H9 (cell line): ENCODE measurements at regions not wholly inside any gene's neighbourhood (a gene's known extent, or its start where the extent isn't known, plus 50 kb on each side); places are given as distances from the start of the nearest gene placed in this dataset.

ENCODE experiments used
- DNase-seq: peaks from one replicate; pipeline ENCODE4 v3.0.0-alpha.2; 2017
- H2AFZ ChIP-seq: one replicate; pipeline ENCODE4 v1.6.1; 2013; ENCODE audit warnings: mild to moderate bottlenecking, low read length, control low read depth, moderate library complexity
- H2AK5ac ChIP-seq: 2 replicates; pipeline ENCODE4 v1.6.1; 2013; ENCODE audit warnings: low read length, control low read depth, mixed read lengths; ENCODE audit not compliant: insufficient read length
- H2BK120ac ChIP-seq: one replicate; pipeline ENCODE4 v1.6.1; 2013; ENCODE audit warnings: low read depth, mild to moderate bottlenecking, low read length, control low read depth, inconsistent platforms; ENCODE audit not compliant: poor library complexity, severe bottlenecking
- H2BK12ac ChIP-seq: 2 replicates; pipeline ENCODE4 v1.6.1; 2013; ENCODE audit warnings: low read length, control low read depth, mixed read lengths, low read depth; ENCODE audit not compliant: insufficient read length
- H2BK15ac ChIP-seq: 2 replicates; pipeline ENCODE4 v1.6.1; 2013; ENCODE audit warnings: low read depth, low read length, control low read depth
- H2BK20ac ChIP-seq: one replicate; pipeline ENCODE4 v1.6.1; 2013; ENCODE audit warnings: low read depth, mild to moderate bottlenecking, low read length, control low read depth, inconsistent platforms; ENCODE audit not compliant: poor library complexity, severe bottlenecking
- H2BK5ac ChIP-seq: 2 replicates; pipeline ENCODE4 v1.6.1; 2013; ENCODE audit warnings: low read length, control low read depth, mixed read lengths; ENCODE audit not compliant: insufficient read length
- H3K14ac ChIP-seq: 2 replicates; pipeline ENCODE4 v1.6.1; 2013; ENCODE audit warnings: low read length, control low read depth; ENCODE audit not compliant: insufficient read depth
- H3K18ac ChIP-seq: 2 replicates; pipeline ENCODE4 v1.6.1; 2013; ENCODE audit warnings: low read depth, mild to moderate bottlenecking, mixed read lengths, low read length, control low read depth; ENCODE audit not compliant: insufficient read length
- H3K23ac ChIP-seq: 2 replicates; pipeline ENCODE4 v1.6.1; 2013; ENCODE audit warnings: low read length, control low read depth, mixed read lengths, low read depth; ENCODE audit not compliant: insufficient read length
- H3K23me2 ChIP-seq: 2 replicates; pipeline ENCODE4 v1.6.1; 2013; ENCODE audit warnings: low read depth, mild to moderate bottlenecking, mixed read lengths, low read length, control low read depth; ENCODE audit not compliant: insufficient read length, poor library complexity, severe bottlenecking
- H3K27ac ChIP-seq: 2 replicates; pipeline ENCODE4 v1.5.1; 2013; ENCODE audit warnings: low read length, control low read depth, mixed read lengths, low read depth; ENCODE audit not compliant: insufficient read length
- H3K27me3 ChIP-seq: 2 replicates; pipeline ENCODE4 v1.6.1; 2013; ENCODE audit warnings: low read length, control low read depth, inconsistent platforms; ENCODE audit not compliant: insufficient read depth
- H3K4ac ChIP-seq: 2 replicates; pipeline ENCODE4 v1.6.1; 2013; ENCODE audit warnings: low read depth, mild to moderate bottlenecking, control low read depth, inconsistent platforms, low read length, moderate library complexity
- H3K4me1 ChIP-seq: 2 replicates; pipeline ENCODE4 v1.6.1; 2013; ENCODE audit warnings: low read length, control low read depth, inconsistent platforms; ENCODE audit not compliant: insufficient read depth
- H3K4me2 ChIP-seq: 2 replicates; pipeline ENCODE4 v1.6.1; 2013; ENCODE audit warnings: low read length, control low read depth, mixed read lengths; ENCODE audit not compliant: insufficient read length, insufficient read depth
- H3K56ac ChIP-seq: 2 replicates; pipeline ENCODE4 v1.6.1; 2013; ENCODE audit warnings: low read depth, mild to moderate bottlenecking, mixed read lengths, low read length, control low read depth; ENCODE audit not compliant: insufficient read length
- H3K79me1 ChIP-seq: 2 replicates; pipeline ENCODE4 v1.6.1; 2013; ENCODE audit warnings: low read depth, mild to moderate bottlenecking, moderate library complexity, low read length, control low read depth, inconsistent platforms; ENCODE audit not compliant: insufficient read depth, poor library complexity, severe bottlenecking
- H3K79me2 ChIP-seq: 2 replicates; pipeline ENCODE4 v1.6.1; 2013; ENCODE audit warnings: low read length, control low read depth, inconsistent platforms; ENCODE audit not compliant: insufficient read depth
- H3K9ac ChIP-seq: 2 replicates; pipeline ENCODE4 v1.6.1; 2013; ENCODE audit warnings: low read length, control low read depth, mixed read lengths; ENCODE audit not compliant: insufficient read length; ENCODE audit errors: extremely low read depth
- H3K9me3 ChIP-seq: one replicate; pipeline ENCODE4 v1.6.1; 2013; ENCODE audit warnings: low read depth, low read length, inconsistent platforms; ENCODE audit not compliant: control insufficient read depth
- H3T11ph ChIP-seq: one replicate; pipeline ENCODE4 v1.6.1; 2013; ENCODE audit warnings: mild to moderate bottlenecking, low read length, control low read depth, inconsistent platforms
- H4K20me1 ChIP-seq: one replicate; pipeline ENCODE4 v1.6.1; 2013; ENCODE audit not compliant: control insufficient read depth, insufficient read length, insufficient read depth
- H4K5ac ChIP-seq: 2 replicates; pipeline ENCODE4 v1.6.1; 2013; ENCODE audit warnings: low read depth, mild to moderate bottlenecking, mixed read lengths, low read length, control low read depth; ENCODE audit not compliant: insufficient read length
- H4K8ac ChIP-seq: replicated peaks from 2 replicates; pipeline ENCODE4 v1.6.1; 2013; ENCODE audit warnings: low read length, control low read depth, mixed read lengths, low read depth; ENCODE audit not compliant: insufficient read length
- H4K91ac ChIP-seq: 2 replicates; pipeline ENCODE4 v1.6.1; 2013; ENCODE audit warnings: low read depth, mild to moderate bottlenecking, moderate library complexity, mixed read lengths, low read length, control low read depth; ENCODE audit not compliant: insufficient read length
- H3K27ac Mint-ChIP-seq, 3 experiments: 2 replicates in 2 of 3; 3 replicates in 1 of 3; pipeline ENCODE4 v1.8.0; 2020 to 2021; ENCODE audit warnings: mixed read lengths in 3 of 3, mild to moderate bottlenecking in 1 of 3, moderate library complexity in 1 of 3
- H3K27me3 Mint-ChIP-seq: 2 replicates; pipeline ENCODE4 v1.8.0; 2021; ENCODE audit warnings: low read depth, mild to moderate bottlenecking, moderate library complexity, mixed read lengths
- H3K36me3 Mint-ChIP-seq, 3 experiments: 2 replicates in 2 of 3; 3 replicates in 1 of 3; pipeline ENCODE4 v1.8.0; 2020 to 2021; ENCODE audit warnings: low read depth in 3 of 3, mixed read lengths in 3 of 3; ENCODE audit not compliant: insufficient read depth in 1 of 3
- H3K4me1 Mint-ChIP-seq, 2 experiments: 2 replicates each; pipeline ENCODE4 v1.8.0; 2020; ENCODE audit warnings: mixed read lengths in 2 of 2
- H3K4me3 Mint-ChIP-seq, 2 experiments: 2 replicates in 1 of 2; 3 replicates in 1 of 2; pipeline ENCODE4 v1.8.0; 2020 to 2021; ENCODE audit warnings: mild to moderate bottlenecking in 2 of 2, mixed read lengths in 2 of 2, moderate library complexity in 1 of 2
- H3K9me3 Mint-ChIP-seq, 2 experiments: 2 replicates in 1 of 2; 3 replicates in 1 of 2; pipeline ENCODE4 v1.8.0; 2020; ENCODE audit warnings: mild to moderate bottlenecking in 2 of 2, mixed read lengths in 2 of 2, moderate library complexity in 1 of 2
- WGBS: extraction: QIAGEN DNeasy Blood & Tissue Kit; methylation state at CpG from one replicate; pipeline ENCODE4 v1.1.7; 2013; ENCODE audit warnings: missing lambda C conversion rate, low lambda C conversion rate, mixed read lengths; ENCODE audit not compliant: insufficient read length; ENCODE audit errors: extremely low coverage; 5-methylcytosine and 5-hydroxymethylcytosine counted together
- TF ChIP-seq, protein P1 (sequence below): fragments of 200-600 bp; sonication (generic); conservative IDR thresholded peaks from 3 replicates; pipeline ENCODE4 v1.8.0; 2021; ENCODE audit warnings: antibody characterized with exemption, mild to moderate bottlenecking

DNA sequence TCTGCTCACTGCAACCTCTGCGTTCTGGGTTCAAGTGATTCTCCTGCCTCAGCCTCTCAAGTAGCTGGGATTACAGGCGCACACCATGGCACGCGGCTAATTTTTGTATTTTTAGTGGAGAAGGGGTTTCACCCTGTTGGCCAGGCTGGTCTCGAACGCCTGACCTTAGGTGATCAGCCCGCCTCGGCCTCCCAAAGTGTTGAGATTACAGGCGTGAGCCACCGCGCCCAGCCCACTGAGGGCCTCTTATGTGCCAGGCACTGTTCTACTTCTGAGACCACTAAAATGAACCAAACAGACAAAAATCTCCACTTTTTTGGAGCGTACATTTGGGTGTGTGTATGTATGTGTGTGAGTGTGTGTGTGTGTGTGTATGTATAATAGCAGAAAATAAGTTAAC lies 117.2 kb upstream of the H2AZ1 start:
- no peak overlapping the region for H3T11ph ChIP-seq
- TF ChIP-seq, protein P1, sequence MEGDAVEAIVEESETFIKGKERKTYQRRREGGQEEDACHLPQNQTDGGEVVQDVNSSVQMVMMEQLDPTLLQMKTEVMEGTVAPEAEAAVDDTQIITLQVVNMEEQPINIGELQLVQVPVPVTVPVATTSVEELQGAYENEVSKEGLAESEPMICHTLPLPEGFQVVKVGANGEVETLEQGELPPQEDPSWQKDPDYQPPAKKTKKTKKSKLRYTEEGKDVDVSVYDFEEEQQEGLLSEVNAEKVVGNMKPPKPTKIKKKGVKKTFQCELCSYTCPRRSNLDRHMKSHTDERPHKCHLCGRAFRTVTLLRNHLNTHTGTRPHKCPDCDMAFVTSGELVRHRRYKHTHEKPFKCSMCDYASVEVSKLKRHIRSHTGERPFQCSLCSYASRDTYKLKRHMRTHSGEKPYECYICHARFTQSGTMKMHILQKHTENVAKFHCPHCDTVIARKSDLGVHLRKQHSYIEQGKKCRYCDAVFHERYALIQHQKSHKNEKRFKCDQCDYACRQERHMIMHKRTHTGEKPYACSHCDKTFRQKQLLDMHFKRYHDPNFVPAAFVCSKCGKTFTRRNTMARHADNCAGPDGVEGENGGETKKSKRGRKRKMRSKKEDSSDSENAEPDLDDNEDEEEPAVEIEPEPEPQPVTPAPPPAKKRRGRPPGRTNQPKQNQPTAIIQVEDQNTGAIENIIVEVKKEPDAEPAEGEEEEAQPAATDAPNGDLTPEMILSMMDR: no peak
- H3K4ac ChIP-seq: no peak overlapping the region
- no peak overlapping the region for H2BK12ac ChIP-seq
- H3K36me3 Mint-ChIP-seq: no peaks in the 10 kb centered on the region; a peak in 1 of 7 replicates
- no peak overlapping the region for H2AK5ac ChIP-seq
- H3K79me1 ChIP-seq: no peaks in the 10 kb centered on the region
- no peak overlapping the region for H4K91ac ChIP-seq
- no peak overlapping the region for H3K56ac ChIP-seq
- no peak for DNase-seq
- no peaks in the 10 kb centered on the region for H3K27me3 ChIP-seq
- H3K23ac ChIP-seq: no peak overlapping the region
- no peak overlapping the region for H3K4me2 ChIP-seq
- H2AFZ ChIP-seq: no peak overlapping the region
- no peaks in the 10 kb centered on the region for H3K4me1 ChIP-seq
- no peak overlapping the region for H2BK20ac ChIP-seq
- H4K20me1 ChIP-seq: no peaks in the 10 kb centered on the region
- no peak overlapping the region for H3K14ac ChIP-seq
- H3K9ac ChIP-seq: no peak overlapping the region
- H2BK5ac ChIP-seq: no peak overlapping the region
- H3K18ac ChIP-seq: no peak overlapping the region
- H4K5ac ChIP-seq: no peak overlapping the region
- H3K4me3 Mint-ChIP-seq: no peak overlapping the region
- no peaks in the 10 kb centered on the region for H3K4me1 Mint-ChIP-seq
- H4K8ac ChIP-seq: no peak overlapping the region
- no peaks in the 10 kb centered on the region for H3K23me2 ChIP-seq
- H2BK15ac ChIP-seq: no peak overlapping the region
- no peaks in the 10 kb centered on the region for H3K9me3 ChIP-seq
- no peaks in the 10 kb centered on the region for H3K27me3 Mint-ChIP-seq
- no peak overlapping the region for H2BK120ac ChIP-seq
- H3K27ac Mint-ChIP-seq: no peak overlapping the region
- H3K9me3 Mint-ChIP-seq: no peaks in the 10 kb centered on the region
- no peak overlapping the region for H3K27ac ChIP-seq
- H3K79me2 ChIP-seq: no peaks in the 10 kb centered on the region
- no CpG with 5 or more reads among the region's 12 CpGs for WGBS
